ENCODE measurements at regions not wholly inside any gene's neighbourhood (a gene's known extent, or its start where the extent isn't known, plus 50 kb on each side); places are given as distances from the start of the nearest gene placed in this dataset.

- no peak overlapping the region for H3K4me3 Mint-ChIP-seq (ENCODE audit: unreplicated experiment)
Observed at GRCh38 chr3:59444294-59444671, 394.5 kb upstream of the CFAP20DC start.

GRCh38 chr3:59443618-59444293, 393.9 kb upstream of the CFAP20DC start:
- peaks cover 17% of the 10 kb centered on the region for H3K27me3 Mint-ChIP-seq (ENCODE audit: low read depth, unreplicated experiment)
- no peak for TF ChIP-seq CTCF (IDR thresholded peaks at IDR 0.05; ENCODE audit: insufficient read depth, low read depth, low read length)
- no peak for TF ChIP-seq EZH2 (IDR thresholded peaks at IDR 0.05; ENCODE audit: insufficient read depth, low read length)

More at GRCh38 chr3:59444294-59444671, 394.5 kb upstream of the CFAP20DC start:
- H3K4me1 Mint-ChIP-seq (ENCODE audit: low read depth, unreplicated experiment) = peaks cover 6% of the 10 kb centered on the region
- no peak overlapping the region for H2AFZ ChIP-seq (ENCODE audit: low read depth, low read length)
- DNase-seq (ENCODE audit: low read depth) (no peak), FAIRE-seq (no peak)
- no peak overlapping the region for H3K27ac Mint-ChIP-seq (ENCODE audit: unreplicated experiment)
- TF ChIP-seq EZH2 (IDR thresholded peaks at IDR 0.05; ENCODE audit: insufficient read depth, low read length) = no peak
- no peak for TF ChIP-seq CTCF (IDR thresholded peaks at IDR 0.05; ENCODE audit: insufficient read depth, low read depth, low read length)
- H3K4me2 ChIP-seq (ENCODE audit: low read length) = no peak overlapping the region
- no peaks in the 10 kb centered on the region for H3K79me2 ChIP-seq (ENCODE audit: insufficient read depth, low read length)
- no peaks in the 10 kb centered on the region for H3K4me1 ChIP-seq (ENCODE audit: insufficient read depth, low read length)
- no peaks in the 10 kb centered on the region for H3K36me3 Mint-ChIP-seq (ENCODE audit: low read depth, unreplicated experiment)
- no peak overlapping the region for H3K9ac ChIP-seq (ENCODE audit: low read length)
- H3K4me3 ChIP-seq (ENCODE audit: insufficient read depth, low read depth, low read length) = no peak overlapping the region
- H3K9me3 Mint-ChIP-seq (ENCODE audit: unreplicated experiment) = no peaks in the 10 kb centered on the region
- H3K27ac ChIP-seq (ENCODE audit: low read depth, low read length) = no peak overlapping the region
- no peaks in the 10 kb centered on the region for H4K20me1 ChIP-seq (ENCODE audit: insufficient read depth, low read length)
- no peaks in the 10 kb centered on the region for H3K27me3 ChIP-seq (ENCODE audit: insufficient read depth, low read length)
- peaks cover 14% of the 10 kb centered on the region for H3K27me3 Mint-ChIP-seq (ENCODE audit: low read depth, unreplicated experiment)
- H3K9me3 ChIP-seq (ENCODE audit: insufficient read depth, low read depth, low read length) = no peaks in the 10 kb centered on the region
- H3K36me3 ChIP-seq (ENCODE audit: insufficient read depth, low read length) = no peaks in the 10 kb centered on the region

GRCh38 chr3:59442046-59442445, 392.2 kb upstream of the CFAP20DC start:
- Histone ChIP-seq H3K79me2 (ENCODE audit: insufficient read depth, low read length) (no peaks in the 10 kb centered on the region), H2AFZ (ENCODE audit: low read depth, low read length) (no peak overlapping the region), H3K9ac (ENCODE audit: low read length) (no peak overlapping the region), H3K4me3 (ENCODE audit: insufficient read depth, low read depth, low read length) (no peak overlapping the region), H3K4me2 (ENCODE audit: low read length) (no peak overlapping the region), H3K27ac (ENCODE audit: low read depth, low read length) (no peak overlapping the region), H4K20me1 (ENCODE audit: insufficient read depth, low read length) (no peaks in the 10 kb centered on the region), H3K36me3 (ENCODE audit: insufficient read depth, low read length) (no peaks in the 10 kb centered on the region), H3K27me3 (ENCODE audit: insufficient read depth, low read length) (no peaks in the 10 kb centered on the region), H3K9me3 (ENCODE audit: insufficient read depth, low read depth, low read length) (no peaks in the 10 kb centered on the region), H3K4me1 (ENCODE audit: insufficient read depth, low read length) (no peaks in the 10 kb centered on the region)
- H3K27me3 Mint-ChIP-seq (ENCODE audit: low read depth, unreplicated experiment) = peaks cover 21% of the 10 kb centered on the region
- no peak for FAIRE-seq
- no peak for DNase-seq (ENCODE audit: low read depth)
- H3K9me3 Mint-ChIP-seq (ENCODE audit: unreplicated experiment) = peaks cover 2% of the 10 kb centered on the region
- H3K4me1 Mint-ChIP-seq (ENCODE audit: low read depth, unreplicated experiment) = peaks cover 6% of the 10 kb centered on the region
- no peak for TF ChIP-seq CTCF (IDR thresholded peaks at IDR 0.05; ENCODE audit: insufficient read depth, low read depth, low read length)
- TF ChIP-seq EZH2 (IDR thresholded peaks at IDR 0.05; ENCODE audit: insufficient read depth, low read length) = no peak
- H3K27ac Mint-ChIP-seq (ENCODE audit: unreplicated experiment) = no peak overlapping the region
- H3K36me3 Mint-ChIP-seq (ENCODE audit: low read depth, unreplicated experiment) = no peaks in the 10 kb centered on the region
- no peak overlapping the region for H3K4me3 Mint-ChIP-seq (ENCODE audit: unreplicated experiment)

More at GRCh38 chr3:59443618-59444293, 393.9 kb upstream of the CFAP20DC start:
- no peak for FAIRE-seq
- no peaks in the 10 kb centered on the region for H3K36me3 ChIP-seq (ENCODE audit: insufficient read depth, low read length)
- Mint-ChIP-seq H3K36me3 (ENCODE audit: low read depth, unreplicated experiment) (no peaks in the 10 kb centered on the region), H3K27ac (ENCODE audit: unreplicated experiment) (no peak overlapping the region), H3K4me3 (ENCODE audit: unreplicated experiment) (no peak overlapping the region), H3K4me1 (ENCODE audit: low read depth, unreplicated experiment) (peaks cover 6% of the 10 kb centered on the region), H3K9me3 (ENCODE audit: unreplicated experiment) (peaks cover 2% of the 10 kb centered on the region)
- H3K4me1 ChIP-seq (ENCODE audit: insufficient read depth, low read length) = no peaks in the 10 kb centered on the region
- H3K9me3 ChIP-seq (ENCODE audit: insufficient read depth, low read depth, low read length) = no peaks in the 10 kb centered on the region
- no peaks in the 10 kb centered on the region for H4K20me1 ChIP-seq (ENCODE audit: insufficient read depth, low read length)
- H3K27me3 ChIP-seq (ENCODE audit: insufficient read depth, low read length) = no peaks in the 10 kb centered on the region
- no peak overlapping the region for H2AFZ ChIP-seq (ENCODE audit: low read depth, low read length)
- DNase-seq (ENCODE audit: low read depth) = no peak
- no peak overlapping the region for H3K4me2 ChIP-seq (ENCODE audit: low read length)
- H3K9ac ChIP-seq (ENCODE audit: low read length) = no peak overlapping the region
- H3K79me2 ChIP-seq (ENCODE audit: insufficient read depth, low read length) = no peaks in the 10 kb centered on the region
- H3K27ac ChIP-seq (ENCODE audit: low read depth, low read length) = no peak overlapping the region
- no peak overlapping the region for H3K4me3 ChIP-seq (ENCODE audit: insufficient read depth, low read depth, low read length)
